CD4-positive, alpha-beta T cell treated with Interleukin-21 for 1 hour (primary cell): ENCODE measurements at regions not wholly inside any gene's neighbourhood (a gene's known extent, or its start where the extent isn't known, plus 50 kb on each side); places are given as distances from the start of the nearest gene placed in this dataset.
A peak's percentile ranks its signal among the peaks of the same experiment; 100 is the strongest.

ENCODE experiments used
- DNase-seq: peaks from one replicate; pipeline ENCODE4 v3.0.0-alpha.2; 2020

GRCh38 chr7:1361016-1361755 lies 98.1 kb downstream of the MICALL2 start:
- no peak for DNase-seq

- DNase-seq: no peak
Observed at GRCh38 chr7:1361756-1362125, 97.5 kb downstream of the MICALL2 start.

GRCh38 chr7:1362301-1362700 lies 97.0 kb downstream of the MICALL2 start:
- DNase-seq: no peak

- no peak for DNase-seq
Observed at GRCh38 chr7:1364068-1364905, 95.0 kb downstream of the MICALL2 start.

- DNase-seq: no peak
Observed at GRCh38 chr7:1364906-1365570, 94.2 kb downstream of the MICALL2 start.

- no peak for DNase-seq
Observed at GRCh38 chr7:1365846-1366245, 93.4 kb downstream of the MICALL2 start.

GRCh38 chr7:1366801-1367405 lies 92.4 kb downstream of the MICALL2 start:
- no peak for DNase-seq

- no peak for DNase-seq
Observed at GRCh38 chr7:1367501-1368183, 91.6 kb downstream of the MICALL2 start.

- DNase-seq: no peak
Observed at GRCh38 chr7:1368184-1368681, 91.0 kb downstream of the MICALL2 start.

GRCh38 chr7:1368682-1369571 lies 90.3 kb downstream of the MICALL2 start:
- peak; percentile 6 for DNase-seq

- no peak for DNase-seq
Observed at GRCh38 chr7:1369916-1370657, 89.2 kb downstream of the MICALL2 start.

GRCh38 chr7:1370738-1371137 lies 88.5 kb downstream of the MICALL2 start:
- no peak for DNase-seq

- DNase-seq: no peak
Observed at GRCh38 chr7:1372063-1372462, 87.2 kb downstream of the MICALL2 start.

GRCh38 chr7:1372671-1373379 lies 86.4 kb downstream of the MICALL2 start:
- no peak for DNase-seq

GRCh38 chr7:1377111-1377909 lies 82.0 kb downstream of the MICALL2 start:
- DNase-seq: no peak

GRCh38 chr7:1378610-1379601 lies 80.4 kb downstream of the MICALL2 start:
- no peak for DNase-seq

- DNase-seq: no peak
Observed at GRCh38 chr7:1380231-1380815, 78.9 kb downstream of the MICALL2 start.
